ENCODE measurements at regions not wholly inside any gene's neighbourhood (a gene's known extent, or its start where the extent isn't known, plus 50 kb on each side); places are given as distances from the start of the nearest gene placed in this dataset.

DNA sequence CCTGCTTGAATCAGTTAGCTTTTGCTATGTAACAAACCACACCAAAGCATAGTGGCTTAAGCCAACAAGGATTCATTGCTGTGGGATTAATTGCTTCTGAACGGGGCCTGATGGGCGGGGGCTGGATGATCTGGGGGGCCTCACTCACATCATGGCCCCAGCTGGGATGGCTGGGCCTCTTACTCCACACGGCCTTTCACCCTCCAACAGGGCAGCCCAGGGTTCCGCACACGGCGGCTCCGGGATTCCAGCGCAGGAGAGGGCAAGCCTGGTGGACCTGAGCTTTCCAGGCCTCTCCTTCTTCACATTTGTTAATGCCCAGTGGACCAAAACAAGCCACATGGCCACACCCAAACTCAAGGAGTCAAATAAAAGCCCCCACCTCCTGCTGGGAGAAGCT is 86.3 kb upstream of the PHLPP1 start:
- ATAC-seq: no peak
- no peak for TF ChIP-seq CSDC2 (CRISPR knock-in tag; IDR thresholded peaks at IDR 0.05)
- TF ChIP-seq ESRRG (CRISPR knock-in tag; IDR thresholded peaks at IDR 0.05): no peak
- no peak for TF ChIP-seq CSRNP3 (CRISPR knock-in tag; IDR thresholded peaks at IDR 0.05)
- no peak for TF ChIP-seq TCF4 (CRISPR knock-in tag; IDR thresholded peaks at IDR 0.05; ENCODE audit: borderline replicate concordance)
- TF ChIP-seq ZFP30 (CRISPR knock-in tag; IDR thresholded peaks at IDR 0.05): no peak
- TF ChIP-seq, protein P1, sequence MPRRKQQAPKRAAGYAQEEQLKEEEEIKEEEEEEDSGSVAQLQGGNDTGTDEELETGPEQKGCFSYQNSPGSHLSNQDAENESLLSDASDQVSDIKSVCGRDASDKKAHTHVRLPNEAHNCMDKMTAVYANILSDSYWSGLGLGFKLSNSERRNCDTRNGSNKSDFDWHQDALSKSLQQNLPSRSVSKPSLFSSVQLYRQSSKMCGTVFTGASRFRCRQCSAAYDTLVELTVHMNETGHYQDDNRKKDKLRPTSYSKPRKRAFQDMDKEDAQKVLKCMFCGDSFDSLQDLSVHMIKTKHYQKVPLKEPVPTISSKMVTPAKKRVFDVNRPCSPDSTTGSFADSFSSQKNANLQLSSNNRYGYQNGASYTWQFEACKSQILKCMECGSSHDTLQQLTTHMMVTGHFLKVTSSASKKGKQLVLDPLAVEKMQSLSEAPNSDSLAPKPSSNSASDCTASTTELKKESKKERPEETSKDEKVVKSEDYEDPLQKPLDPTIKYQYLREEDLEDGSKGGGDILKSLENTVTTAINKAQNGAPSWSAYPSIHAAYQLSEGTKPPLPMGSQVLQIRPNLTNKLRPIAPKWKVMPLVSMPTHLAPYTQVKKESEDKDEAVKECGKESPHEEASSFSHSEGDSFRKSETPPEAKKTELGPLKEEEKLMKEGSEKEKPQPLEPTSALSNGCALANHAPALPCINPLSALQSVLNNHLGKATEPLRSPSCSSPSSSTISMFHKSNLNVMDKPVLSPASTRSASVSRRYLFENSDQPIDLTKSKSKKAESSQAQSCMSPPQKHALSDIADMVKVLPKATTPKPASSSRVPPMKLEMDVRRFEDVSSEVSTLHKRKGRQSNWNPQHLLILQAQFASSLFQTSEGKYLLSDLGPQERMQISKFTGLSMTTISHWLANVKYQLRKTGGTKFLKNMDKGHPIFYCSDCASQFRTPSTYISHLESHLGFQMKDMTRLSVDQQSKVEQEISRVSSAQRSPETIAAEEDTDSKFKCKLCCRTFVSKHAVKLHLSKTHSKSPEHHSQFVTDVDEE (CRISPR knock-in tag; IDR thresholded peaks at IDR 0.05): no peak
- TF ChIP-seq ZNF565 (CRISPR knock-in tag; conservative IDR thresholded peaks at IDR 0.05; ENCODE audit: low read depth): no peak
- TF ChIP-seq ARNTL (CRISPR knock-in tag; IDR thresholded peaks at IDR 0.05; ENCODE audit: borderline replicate concordance, low read depth): no peak
- TF ChIP-seq BACH2 (CRISPR knock-in tag; IDR thresholded peaks at IDR 0.05; ENCODE audit: borderline replicate concordance): no peak
- TF ChIP-seq ZNF8 (CRISPR knock-in tag; IDR thresholded peaks at IDR 0.05): no peak

GRCh38 chr18:62631173-62631572 is 84.2 kb upstream of the PHLPP1 start:
- TF ChIP-seq RARB (CRISPR knock-in tag; IDR thresholded peaks at IDR 0.05): no peak
- no peak for ATAC-seq

- TF ChIP-seq ARNTL (CRISPR knock-in tag; IDR thresholded peaks at IDR 0.05; ENCODE audit: borderline replicate concordance, low read depth) (no peak), CSRNP3 (CRISPR knock-in tag; IDR thresholded peaks at IDR 0.05) (no peak), OSR1 (CRISPR knock-in tag; IDR thresholded peaks at IDR 0.05) (no peak), PPARA (CRISPR knock-in tag; IDR thresholded peaks at IDR 0.05; ENCODE audit: borderline replicate concordance) (no peak)
- no peak for ATAC-seq
Observed at GRCh38 chr18:62632788-62633455, 82.4 kb upstream of the PHLPP1 start.

DNA sequence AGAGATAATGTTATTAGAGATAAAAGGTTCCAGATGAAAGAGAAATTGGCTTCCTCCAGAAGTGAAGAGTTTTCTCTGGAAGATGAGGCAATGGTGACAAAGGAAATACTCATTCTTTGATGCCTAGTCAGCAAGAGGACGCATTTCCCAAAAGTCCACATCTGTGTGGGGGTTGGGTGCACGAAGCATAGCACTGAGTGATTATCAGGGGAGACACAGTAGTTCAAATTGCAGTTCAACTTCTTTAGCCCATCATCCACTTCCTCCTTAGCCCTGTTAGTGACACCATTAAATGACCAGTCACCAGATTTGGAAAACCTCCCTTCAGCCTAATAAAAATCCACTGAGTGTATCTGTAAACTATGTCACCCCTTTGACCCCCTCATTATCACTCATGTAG is 80.9 kb upstream of the PHLPP1 start:
- no peak for ATAC-seq
- no peak for TF ChIP-seq ZNF8 (CRISPR knock-in tag; IDR thresholded peaks at IDR 0.05)
- TF ChIP-seq SNAI2 (CRISPR knock-in tag; IDR thresholded peaks at IDR 0.05): no peak

GRCh38 chr18:62634979-62635630 is 80.2 kb upstream of the PHLPP1 start:
- peak; percentile 16; the same call in 1 of the 3 replicates for ATAC-seq
- TF ChIP-seq CSRNP3 (CRISPR knock-in tag; IDR thresholded peaks at IDR 0.05) (no peak), ZC3H10 (CRISPR knock-in tag; IDR thresholded peaks at IDR 0.05) (no peak)

DNA sequence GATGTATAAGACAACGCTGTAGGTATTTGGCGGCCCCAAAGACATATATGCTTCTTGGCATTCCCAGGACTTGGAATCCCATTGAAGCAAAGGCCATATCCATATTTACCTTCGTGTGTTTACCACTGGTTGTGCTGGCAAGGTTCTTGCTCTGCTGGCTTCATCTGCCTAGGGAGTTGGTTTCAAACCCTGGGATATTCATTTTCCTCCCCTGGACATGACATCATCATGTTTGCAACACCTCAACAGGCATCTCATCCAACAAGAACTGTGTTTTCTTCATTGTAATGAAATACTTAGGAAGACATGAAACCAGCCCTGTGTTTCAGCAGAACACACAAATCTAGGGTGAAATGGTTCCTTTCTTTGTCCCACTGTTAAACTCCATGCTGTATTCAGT is 77.9 kb upstream of the PHLPP1 start:
- TF ChIP-seq, protein P2, sequence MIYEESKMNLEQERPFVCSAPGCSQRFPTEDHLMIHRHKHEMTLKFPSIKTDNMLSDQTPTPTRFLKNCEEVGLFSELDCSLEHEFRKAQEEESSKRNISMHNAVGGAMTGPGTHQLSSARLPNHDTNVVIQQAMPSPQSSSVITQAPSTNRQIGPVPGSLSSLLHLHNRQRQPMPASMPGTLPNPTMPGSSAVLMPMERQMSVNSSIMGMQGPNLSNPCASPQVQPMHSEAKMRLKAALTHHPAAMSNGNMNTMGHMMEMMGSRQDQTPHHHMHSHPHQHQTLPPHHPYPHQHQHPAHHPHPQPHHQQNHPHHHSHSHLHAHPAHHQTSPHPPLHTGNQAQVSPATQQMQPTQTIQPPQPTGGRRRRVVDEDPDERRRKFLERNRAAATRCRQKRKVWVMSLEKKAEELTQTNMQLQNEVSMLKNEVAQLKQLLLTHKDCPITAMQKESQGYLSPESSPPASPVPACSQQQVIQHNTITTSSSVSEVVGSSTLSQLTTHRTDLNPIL (CRISPR knock-in tag; IDR thresholded peaks at IDR 0.05; ENCODE audit: low read depth): no peak
- TF ChIP-seq, protein P3, sequence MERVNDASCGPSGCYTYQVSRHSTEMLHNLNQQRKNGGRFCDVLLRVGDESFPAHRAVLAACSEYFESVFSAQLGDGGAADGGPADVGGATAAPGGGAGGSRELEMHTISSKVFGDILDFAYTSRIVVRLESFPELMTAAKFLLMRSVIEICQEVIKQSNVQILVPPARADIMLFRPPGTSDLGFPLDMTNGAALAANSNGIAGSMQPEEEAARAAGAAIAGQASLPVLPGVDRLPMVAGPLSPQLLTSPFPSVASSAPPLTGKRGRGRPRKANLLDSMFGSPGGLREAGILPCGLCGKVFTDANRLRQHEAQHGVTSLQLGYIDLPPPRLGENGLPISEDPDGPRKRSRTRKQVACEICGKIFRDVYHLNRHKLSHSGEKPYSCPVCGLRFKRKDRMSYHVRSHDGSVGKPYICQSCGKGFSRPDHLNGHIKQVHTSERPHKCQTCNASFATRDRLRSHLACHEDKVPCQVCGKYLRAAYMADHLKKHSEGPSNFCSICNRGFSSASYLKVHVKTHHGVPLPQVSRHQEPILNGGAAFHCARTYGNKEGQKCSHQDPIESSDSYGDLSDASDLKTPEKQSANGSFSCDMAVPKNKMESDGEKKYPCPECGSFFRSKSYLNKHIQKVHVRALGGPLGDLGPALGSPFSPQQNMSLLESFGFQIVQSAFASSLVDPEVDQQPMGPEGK (CRISPR knock-in tag; IDR thresholded peaks at IDR 0.05; ENCODE audit: borderline replicate concordance): no peak
- TF ChIP-seq OSR1 (CRISPR knock-in tag; IDR thresholded peaks at IDR 0.05): no peak
- TF ChIP-seq SNAI2 (CRISPR knock-in tag; IDR thresholded peaks at IDR 0.05): no peak
- no peak for TF ChIP-seq RARB (CRISPR knock-in tag; IDR thresholded peaks at IDR 0.05)
- no peak for TF ChIP-seq ESRRG (CRISPR knock-in tag; IDR thresholded peaks at IDR 0.05)
- TF ChIP-seq ISL1 (CRISPR knock-in tag; IDR thresholded peaks at IDR 0.05): no peak
- no peak for TF ChIP-seq ZC3H10 (CRISPR knock-in tag; IDR thresholded peaks at IDR 0.05)
- ATAC-seq: no peak

Measured in SK-N-SH treated with all-trans-retinoic acid at 6 μM for 48 hours (cell line).